PFSK-1 (cell line): ENCODE measurements at regions not wholly inside any gene's neighbourhood (a gene's known extent, or its start where the extent isn't known, plus 50 kb on each side); places are given as distances from the start of the nearest gene placed in this dataset.

Source experiments
- FOXP2 ChIP-seq: optimal IDR thresholded peaks from 2 replicates; pipeline ENCODE3; 2011; ENCODE audit warnings: borderline replicate concordance, control low read depth, inconsistent platforms; ENCODE audit not compliant: insufficient read depth; ENCODE audit errors: extremely low read length, extremely low read depth
- POLR2AphosphoS5 ChIP-seq: IDR thresholded peaks from 2 replicates; pipeline ENCODE4 v1.6.1; 2012; ENCODE audit warnings: low read depth, mild to moderate bottlenecking, control low read depth, low read length, moderate library complexity
- SIN3A ChIP-seq: IDR thresholded peaks from 2 replicates; pipeline ENCODE4 v1.6.1; 2012; ENCODE audit warnings: mild to moderate bottlenecking, low read length, moderate library complexity, borderline replicate concordance; ENCODE audit not compliant: insufficient read depth
- TAF1 ChIP-seq: IDR thresholded peaks from 2 replicates; pipeline ENCODE4 v1.6.1; 2012; ENCODE audit warnings: low read length, control low read depth, borderline replicate concordance; ENCODE audit not compliant: insufficient read depth
- TF ChIP-seq, protein P1 (sequence below), 2 experiments: IDR thresholded peaks; 2 replicates each; pipeline versions ENCODE4 v1.6.1 to v1.8.0; 2011 to 2012; ENCODE audit warnings: low read depth in 2 of 2, low read length in 2 of 2, control low read depth in 1 of 2, inconsistent platforms in 1 of 2, mild to moderate bottlenecking in 1 of 2, moderate library complexity in 1 of 2; ENCODE audit not compliant: insufficient read depth in 1 of 2

DNA sequence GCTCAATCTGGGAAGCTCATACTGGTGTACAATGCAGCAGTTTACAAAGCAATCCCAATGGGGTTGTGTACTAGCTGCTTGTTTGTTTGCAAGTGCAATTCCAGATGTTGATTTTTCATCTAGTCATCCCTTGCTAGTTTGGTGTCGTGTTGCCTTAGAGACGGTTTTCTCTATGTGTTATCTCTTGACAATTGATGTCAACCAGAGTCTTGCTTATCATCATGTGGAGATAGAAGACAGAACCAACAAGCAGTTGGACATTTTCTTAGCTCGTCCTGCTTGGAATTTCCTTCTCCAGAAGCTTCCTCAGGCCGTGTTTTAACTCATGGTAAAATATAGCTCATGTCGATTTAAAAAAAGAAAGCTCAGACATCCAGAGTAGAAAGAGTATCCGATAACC lies 262.0 kb upstream of the KCNH8 start:
- TF ChIP-seq, protein P1, sequence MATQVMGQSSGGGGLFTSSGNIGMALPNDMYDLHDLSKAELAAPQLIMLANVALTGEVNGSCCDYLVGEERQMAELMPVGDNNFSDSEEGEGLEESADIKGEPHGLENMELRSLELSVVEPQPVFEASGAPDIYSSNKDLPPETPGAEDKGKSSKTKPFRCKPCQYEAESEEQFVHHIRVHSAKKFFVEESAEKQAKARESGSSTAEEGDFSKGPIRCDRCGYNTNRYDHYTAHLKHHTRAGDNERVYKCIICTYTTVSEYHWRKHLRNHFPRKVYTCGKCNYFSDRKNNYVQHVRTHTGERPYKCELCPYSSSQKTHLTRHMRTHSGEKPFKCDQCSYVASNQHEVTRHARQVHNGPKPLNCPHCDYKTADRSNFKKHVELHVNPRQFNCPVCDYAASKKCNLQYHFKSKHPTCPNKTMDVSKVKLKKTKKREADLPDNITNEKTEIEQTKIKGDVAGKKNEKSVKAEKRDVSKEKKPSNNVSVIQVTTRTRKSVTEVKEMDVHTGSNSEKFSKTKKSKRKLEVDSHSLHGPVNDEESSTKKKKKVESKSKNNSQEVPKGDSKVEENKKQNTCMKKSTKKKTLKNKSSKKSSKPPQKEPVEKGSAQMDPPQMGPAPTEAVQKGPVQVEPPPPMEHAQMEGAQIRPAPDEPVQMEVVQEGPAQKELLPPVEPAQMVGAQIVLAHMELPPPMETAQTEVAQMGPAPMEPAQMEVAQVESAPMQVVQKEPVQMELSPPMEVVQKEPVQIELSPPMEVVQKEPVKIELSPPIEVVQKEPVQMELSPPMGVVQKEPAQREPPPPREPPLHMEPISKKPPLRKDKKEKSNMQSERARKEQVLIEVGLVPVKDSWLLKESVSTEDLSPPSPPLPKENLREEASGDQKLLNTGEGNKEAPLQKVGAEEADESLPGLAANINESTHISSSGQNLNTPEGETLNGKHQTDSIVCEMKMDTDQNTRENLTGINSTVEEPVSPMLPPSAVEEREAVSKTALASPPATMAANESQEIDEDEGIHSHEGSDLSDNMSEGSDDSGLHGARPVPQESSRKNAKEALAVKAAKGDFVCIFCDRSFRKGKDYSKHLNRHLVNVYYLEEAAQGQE (IDR thresholded peaks at IDR 0.05; ENCODE audit: insufficient read depth in 1 of 2, low read depth in 2 of 2, low read length in 2 of 2) = no peak
- TF ChIP-seq SIN3A = no peak

DNA sequence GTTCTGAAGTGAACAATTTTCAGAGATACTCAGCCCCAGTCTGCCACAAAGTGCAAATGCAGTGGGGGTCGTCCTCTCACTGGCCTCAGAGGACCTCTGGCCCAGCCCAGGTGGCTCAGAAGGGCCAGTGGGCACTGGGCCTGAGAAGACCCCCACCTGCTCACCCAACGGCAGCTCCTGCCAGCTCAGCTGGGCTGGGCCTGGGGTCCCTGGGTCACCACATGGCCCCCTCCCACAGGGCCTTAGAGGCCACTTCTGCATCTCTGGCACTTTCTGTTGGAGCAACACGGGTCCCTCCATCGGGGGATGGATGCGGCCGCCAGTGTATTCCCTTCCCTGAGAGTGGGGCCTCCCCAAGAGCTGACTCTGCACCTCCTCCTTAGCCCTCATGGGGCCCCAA lies 262.7 kb upstream of the KCNH8 start:
- no peak for TF ChIP-seq SIN3A
- TF ChIP-seq TAF1 = no peak
- TF ChIP-seq POLR2AphosphoS5 = no peak
- TF ChIP-seq, protein P1 (IDR thresholded peaks at IDR 0.05; ENCODE audit: insufficient read depth in 1 of 2, low read depth in 2 of 2, low read length in 2 of 2) = no peak
- no peak for TF ChIP-seq FOXP2

DNA sequence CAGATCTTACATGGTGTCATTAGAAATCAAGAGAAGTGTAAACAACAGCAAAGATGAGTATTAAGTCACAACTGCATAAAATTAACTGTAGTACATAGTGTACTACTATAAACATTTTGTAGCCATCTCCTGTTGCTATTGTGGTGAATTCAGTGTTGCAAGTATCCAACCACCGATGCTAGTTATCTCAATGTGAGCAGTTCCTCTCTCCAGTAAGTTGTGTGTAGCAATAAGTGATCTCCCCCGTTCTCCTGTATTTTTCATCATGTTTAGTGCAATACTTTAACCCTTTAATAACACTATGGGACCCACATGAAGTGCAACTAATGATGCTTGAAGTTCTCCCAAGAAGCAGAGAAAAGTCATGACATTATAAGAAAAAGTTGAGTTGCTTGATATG lies 264.7 kb upstream of the KCNH8 start:
- no peak for TF ChIP-seq FOXP2
- no peak for TF ChIP-seq POLR2AphosphoS5
- no peak for TF ChIP-seq TAF1
- no peak for TF ChIP-seq SIN3A
- TF ChIP-seq, protein P1 (IDR thresholded peaks at IDR 0.05; ENCODE audit: insufficient read depth in 1 of 2, low read depth in 2 of 2, low read length in 2 of 2) = no peak

DNA sequence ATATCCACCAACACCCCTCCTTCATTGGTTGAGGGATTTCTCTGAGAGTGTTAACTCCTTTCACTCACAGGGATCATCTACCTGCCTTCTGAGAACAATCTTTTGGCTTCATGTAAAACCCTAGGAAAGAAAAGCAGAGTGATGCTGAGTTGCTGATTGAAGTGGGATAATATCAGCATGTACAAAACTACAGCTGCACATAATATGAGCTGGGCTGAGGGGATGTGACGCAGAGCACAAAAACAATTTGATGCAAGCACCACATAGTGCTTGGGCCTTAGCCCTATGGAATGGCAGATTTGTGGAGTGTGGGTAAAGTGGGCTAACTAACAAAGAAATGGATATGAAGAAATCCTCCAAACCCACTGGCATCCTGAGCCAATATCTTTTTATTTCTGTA lies 267.6 kb upstream of the KCNH8 start:
- TF ChIP-seq TAF1 = no peak
- TF ChIP-seq, protein P1 (IDR thresholded peaks at IDR 0.05; ENCODE audit: insufficient read depth in 1 of 2, low read depth in 2 of 2, low read length in 2 of 2) = no peak
- no peak for TF ChIP-seq POLR2AphosphoS5
- no peak for TF ChIP-seq SIN3A
- no peak for TF ChIP-seq FOXP2

DNA sequence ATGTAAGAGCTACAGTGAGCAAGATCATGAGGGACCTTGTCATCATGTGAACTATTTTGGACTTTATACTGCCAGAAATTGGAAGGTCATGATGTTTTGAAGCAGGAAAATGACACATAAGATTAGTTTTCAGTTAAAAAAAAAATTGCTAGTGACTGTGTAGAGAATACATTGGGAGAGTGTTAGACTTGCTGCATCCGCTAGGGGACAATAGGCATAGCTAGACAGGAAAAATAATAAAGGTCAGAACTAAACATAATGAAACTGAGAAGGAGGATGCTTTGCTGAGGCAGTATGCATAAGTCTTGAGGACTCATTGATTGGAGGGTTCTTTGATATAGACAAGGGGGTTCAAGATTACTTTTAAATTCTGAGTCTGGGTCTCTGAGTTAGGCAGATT lies 275.8 kb upstream of the KCNH8 start:
- TF ChIP-seq SIN3A (no peak), POLR2AphosphoS5 (no peak), FOXP2 (no peak), TAF1 (no peak)
- TF ChIP-seq, protein P1 (IDR thresholded peaks at IDR 0.05; ENCODE audit: insufficient read depth in 1 of 2, low read depth in 2 of 2, low read length in 2 of 2) = no peak
